GM19452 (cell line): ENCODE measurements at regions not wholly inside any gene's neighbourhood (a gene's known extent, or its start where the extent isn't known, plus 50 kb on each side); places are given as distances from the start of the nearest gene placed in this dataset.

Experiments
- ATAC-seq: cut with Tn5 transposase; IDR thresholded peaks from one replicate; pipeline ENCODE4 v1.9.1; 2021; ENCODE audit not compliant: unreplicated experiment

GRCh38 chr6:33924681-33925080, 120.9 kb upstream of the MLN start:
- ATAC-seq = no peak

- ATAC-seq = no peak
Observed at GRCh38 chr6:33923857-33924514, 120.2 kb upstream of the MLN start.

- no peak for ATAC-seq
Observed at GRCh38 chr6:33921745-33922144, 117.9 kb upstream of the MLN start.

- ATAC-seq = no peak
Observed at GRCh38 chr6:33918175-33918695, 114.4 kb upstream of the MLN start.

- no peak for ATAC-seq
Observed at GRCh38 chr6:33915134-33915533, 111.3 kb upstream of the MLN start.

GRCh38 chr6:33914645-33915044, 110.8 kb upstream of the MLN start:
- no peak for ATAC-seq

GRCh38 chr6:33912195-33912594, 108.4 kb upstream of the MLN start:
- ATAC-seq = no peak

GRCh38 chr6:33911488-33911887, 107.7 kb upstream of the MLN start:
- no peak for ATAC-seq

- ATAC-seq = no peak
Observed at GRCh38 chr6:33910594-33910993, 106.8 kb upstream of the MLN start.

- ATAC-seq = no peak
Observed at GRCh38 chr6:33909737-33910136, 105.9 kb upstream of the MLN start.

GRCh38 chr6:33908025-33908424, 104.2 kb upstream of the MLN start:
- no peak for ATAC-seq

- ATAC-seq = no peak
Observed at GRCh38 chr6:33907227-33907626, 103.4 kb upstream of the MLN start.

GRCh38 chr6:33906439-33906838, 102.6 kb upstream of the MLN start:
- ATAC-seq = no peak

- ATAC-seq = peak; percentile 20
Observed at GRCh38 chr6:33905071-33905609, 101.3 kb upstream of the MLN start.

- no peak for ATAC-seq
Observed at GRCh38 chr6:33904747-33905065, 100.9 kb upstream of the MLN start.

GRCh38 chr6:33904050-33904746, 100.4 kb upstream of the MLN start:
- ATAC-seq = peak; percentile 78

- no peak for ATAC-seq
Observed at GRCh38 chr6:33903579-33903978, 99.8 kb upstream of the MLN start.

- no peak for ATAC-seq
Observed at GRCh38 chr6:33902457-33902853, 98.7 kb upstream of the MLN start.

- no peak for ATAC-seq
Observed at GRCh38 chr6:33901822-33902456, 98.1 kb upstream of the MLN start.

- ATAC-seq = no peak
Observed at GRCh38 chr6:33898771-33899170, 95.0 kb upstream of the MLN start.

- no peak for ATAC-seq
Observed at GRCh38 chr6:33897189-33897780, 93.5 kb upstream of the MLN start.
